Neural crest cell (in vitro differentiated cells): ENCODE measurements at regions not wholly inside any gene's neighbourhood (a gene's known extent, or its start where the extent isn't known, plus 50 kb on each side); places are given as distances from the start of the nearest gene placed in this dataset.

Experiments
- DNase-seq: peaks from one replicate; pipeline ENCODE4 v3.0.0; 2021; ENCODE audit warnings: low read depth, mixed read lengths, low spot score
- H3K27ac Mint-ChIP-seq: one replicate; pipeline ENCODE4 v1.8.0; 2021; ENCODE audit warnings: mild to moderate bottlenecking, mixed read lengths; ENCODE audit not compliant: unreplicated experiment
- H3K27me3 Mint-ChIP-seq: 2 replicates; pipeline ENCODE4 v1.8.0; 2021; ENCODE audit warnings: low read depth, mild to moderate bottlenecking, mixed read lengths
- H3K36me3 Mint-ChIP-seq: 2 replicates; pipeline ENCODE4 v1.8.0; 2021; ENCODE audit warnings: low read depth, mild to moderate bottlenecking, mixed read lengths
- H3K4me1 Mint-ChIP-seq: 2 replicates; pipeline ENCODE4 v1.8.0; 2021; ENCODE audit warnings: mixed read lengths
- H3K4me3 Mint-ChIP-seq: one replicate; pipeline ENCODE4 v1.8.0; 2021; ENCODE audit warnings: mild to moderate bottlenecking, mixed read lengths
- H3K9me3 Mint-ChIP-seq: 2 replicates; pipeline ENCODE4 v1.8.0; 2021; ENCODE audit warnings: mixed read lengths
- TF ChIP-seq, protein P1 (sequence below): fragments of 200-600 bp; sonication (generic); conservative IDR thresholded peaks from 2 replicates; pipeline ENCODE4 v1.5.0; 2021; ENCODE audit warnings: antibody characterized with exemption, mild to moderate bottlenecking

DNA sequence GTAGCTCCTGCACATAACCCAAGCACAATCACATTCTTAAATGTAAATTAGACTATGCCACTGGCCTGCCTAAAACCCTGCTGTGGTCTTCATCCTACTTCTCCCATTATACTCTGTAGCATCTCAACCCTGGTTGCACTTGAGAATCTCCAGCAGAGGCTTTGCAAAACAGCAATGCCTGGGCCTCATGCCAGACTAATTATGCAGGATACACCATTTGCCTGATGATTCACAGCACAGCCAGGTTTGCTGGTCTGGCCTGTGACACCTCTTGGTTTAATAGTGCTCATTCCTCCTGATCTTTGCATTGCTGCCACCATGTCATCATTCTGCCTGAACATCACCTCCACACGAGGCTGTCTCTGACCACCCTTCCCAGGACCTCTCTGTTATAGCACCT lies 491.9 kb upstream of the TOM1L1 start:
- H3K27me3 Mint-ChIP-seq: no peaks in the 10 kb centered on the region
- H3K9me3 Mint-ChIP-seq: no peaks in the 10 kb centered on the region
- TF ChIP-seq, protein P1, sequence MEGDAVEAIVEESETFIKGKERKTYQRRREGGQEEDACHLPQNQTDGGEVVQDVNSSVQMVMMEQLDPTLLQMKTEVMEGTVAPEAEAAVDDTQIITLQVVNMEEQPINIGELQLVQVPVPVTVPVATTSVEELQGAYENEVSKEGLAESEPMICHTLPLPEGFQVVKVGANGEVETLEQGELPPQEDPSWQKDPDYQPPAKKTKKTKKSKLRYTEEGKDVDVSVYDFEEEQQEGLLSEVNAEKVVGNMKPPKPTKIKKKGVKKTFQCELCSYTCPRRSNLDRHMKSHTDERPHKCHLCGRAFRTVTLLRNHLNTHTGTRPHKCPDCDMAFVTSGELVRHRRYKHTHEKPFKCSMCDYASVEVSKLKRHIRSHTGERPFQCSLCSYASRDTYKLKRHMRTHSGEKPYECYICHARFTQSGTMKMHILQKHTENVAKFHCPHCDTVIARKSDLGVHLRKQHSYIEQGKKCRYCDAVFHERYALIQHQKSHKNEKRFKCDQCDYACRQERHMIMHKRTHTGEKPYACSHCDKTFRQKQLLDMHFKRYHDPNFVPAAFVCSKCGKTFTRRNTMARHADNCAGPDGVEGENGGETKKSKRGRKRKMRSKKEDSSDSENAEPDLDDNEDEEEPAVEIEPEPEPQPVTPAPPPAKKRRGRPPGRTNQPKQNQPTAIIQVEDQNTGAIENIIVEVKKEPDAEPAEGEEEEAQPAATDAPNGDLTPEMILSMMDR: no peak

GRCh38 chr17:54418467-54418866 lies 482.2 kb upstream of the TOM1L1 start:
- no peak overlapping the region for H3K4me3 Mint-ChIP-seq
- H3K27me3 Mint-ChIP-seq: no peaks in the 10 kb centered on the region
- no peaks in the 10 kb centered on the region for H3K36me3 Mint-ChIP-seq
- DNase-seq: no peak
- H3K27ac Mint-ChIP-seq: no peak overlapping the region
- TF ChIP-seq, protein P1: no peak
- no peaks in the 10 kb centered on the region for H3K4me1 Mint-ChIP-seq
- peaks cover 17% of the 10 kb centered on the region for H3K9me3 Mint-ChIP-seq

More for the DNA sequence above, 491.9 kb upstream of the TOM1L1 start:
- Mint-ChIP-seq H3K4me1 (no peaks in the 10 kb centered on the region), H3K36me3 (no peaks in the 10 kb centered on the region), H3K27ac (no peak overlapping the region), H3K4me3 (no peak overlapping the region)
- no peak for DNase-seq

GRCh38 chr17:54425671-54426070 lies 475.0 kb upstream of the TOM1L1 start:
- no peak overlapping the region for H3K4me3 Mint-ChIP-seq
- TF ChIP-seq, protein P1: no peak
- H3K9me3 Mint-ChIP-seq: peaks cover 7% of the 10 kb centered on the region
- no peak overlapping the region for H3K27ac Mint-ChIP-seq
- no peaks in the 10 kb centered on the region for H3K4me1 Mint-ChIP-seq
- no peaks in the 10 kb centered on the region for H3K27me3 Mint-ChIP-seq
- no peaks in the 10 kb centered on the region for H3K36me3 Mint-ChIP-seq
- no peak for DNase-seq

DNA sequence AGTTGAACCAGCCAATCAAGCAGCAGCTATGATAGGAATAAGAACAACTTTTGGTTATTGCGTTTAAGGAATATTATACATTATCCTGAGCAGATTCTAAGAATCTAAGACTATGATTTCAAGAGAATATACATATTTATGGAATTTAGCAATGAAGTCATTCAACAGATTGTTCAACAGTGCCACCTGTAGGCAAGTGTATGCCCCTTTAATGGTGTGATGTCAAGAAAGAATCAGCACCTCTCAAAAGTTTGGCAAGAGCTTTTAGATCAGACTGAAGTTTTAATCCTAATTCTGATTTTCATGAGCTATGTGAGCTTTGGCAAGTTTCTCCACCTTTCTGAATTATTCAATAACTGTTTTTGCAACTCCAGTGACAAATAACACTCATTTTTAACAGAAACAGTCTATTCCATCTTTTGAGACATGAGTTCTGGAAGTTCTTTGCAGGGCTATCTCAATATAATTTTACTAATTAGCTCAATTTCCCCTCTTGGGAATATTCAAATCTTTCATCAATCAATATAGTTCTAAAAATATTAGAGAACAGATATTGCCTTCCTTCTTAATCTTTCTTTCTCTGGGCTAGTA lies 474.3 kb upstream of the TOM1L1 start:
- no peak overlapping the region for H3K27ac Mint-ChIP-seq
- H3K9me3 Mint-ChIP-seq: peaks cover 7% of the 10 kb centered on the region
- H3K27me3 Mint-ChIP-seq: no peaks in the 10 kb centered on the region
- peak; percentile 15 for DNase-seq
- no peak overlapping the region for H3K4me3 Mint-ChIP-seq
- TF ChIP-seq, protein P1: peak; percentile 70
- H3K36me3 Mint-ChIP-seq: no peaks in the 10 kb centered on the region
- H3K4me1 Mint-ChIP-seq: no peaks in the 10 kb centered on the region

DNA sequence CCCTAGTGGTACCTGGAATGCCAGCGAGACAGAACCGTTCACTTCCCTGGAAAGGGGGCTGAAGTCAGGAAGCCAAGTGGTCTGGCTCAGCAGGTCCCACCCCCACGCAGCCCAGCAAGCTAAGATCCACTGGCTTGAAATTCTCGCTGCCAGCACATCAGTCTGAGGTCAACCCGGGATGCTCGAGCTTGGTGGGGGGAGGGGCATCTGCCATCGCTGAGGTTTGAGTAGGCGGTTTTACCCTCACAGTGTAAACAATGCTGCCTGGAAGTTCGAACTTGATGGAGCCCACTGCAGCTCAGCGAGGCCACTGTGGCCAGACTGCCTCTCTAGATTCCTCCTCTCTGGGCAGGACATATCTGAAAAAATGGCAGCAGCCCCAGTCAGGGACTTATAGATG lies 464.7 kb upstream of the TOM1L1 start:
- TF ChIP-seq, protein P1: no peak
- H3K27ac Mint-ChIP-seq: no peak overlapping the region
- H3K4me1 Mint-ChIP-seq: no peaks in the 10 kb centered on the region
- no peak for DNase-seq
- no peak overlapping the region for H3K4me3 Mint-ChIP-seq
- H3K9me3 Mint-ChIP-seq: peaks cover 8% of the 10 kb centered on the region
- H3K27me3 Mint-ChIP-seq: no peaks in the 10 kb centered on the region
- H3K36me3 Mint-ChIP-seq: peaks cover 3% of the 10 kb centered on the region
